GM12875 (cell line): ENCODE measurements at regions not wholly inside any gene's neighbourhood (a gene's known extent, or its start where the extent isn't known, plus 50 kb on each side); places are given as distances from the start of the nearest gene placed in this dataset.

Experiments
- H3K4me3 ChIP-seq: one replicate; pipeline ENCODE4 v1.5.1; 2011; ENCODE audit warnings: low read depth, low read length, control low read depth
- TF ChIP-seq, protein P1 (sequence below): IDR thresholded peaks from 2 replicates; pipeline ENCODE4 v1.5.1; 2011; ENCODE audit warnings: low read depth, mild to moderate bottlenecking, control low read depth, inconsistent platforms, low read length, moderate library complexity, borderline replicate concordance; ENCODE audit not compliant: insufficient read depth

GRCh38 chr5:15255576-15255975 is 244.4 kb upstream of the FBXL7 start:
- TF ChIP-seq, protein P1, sequence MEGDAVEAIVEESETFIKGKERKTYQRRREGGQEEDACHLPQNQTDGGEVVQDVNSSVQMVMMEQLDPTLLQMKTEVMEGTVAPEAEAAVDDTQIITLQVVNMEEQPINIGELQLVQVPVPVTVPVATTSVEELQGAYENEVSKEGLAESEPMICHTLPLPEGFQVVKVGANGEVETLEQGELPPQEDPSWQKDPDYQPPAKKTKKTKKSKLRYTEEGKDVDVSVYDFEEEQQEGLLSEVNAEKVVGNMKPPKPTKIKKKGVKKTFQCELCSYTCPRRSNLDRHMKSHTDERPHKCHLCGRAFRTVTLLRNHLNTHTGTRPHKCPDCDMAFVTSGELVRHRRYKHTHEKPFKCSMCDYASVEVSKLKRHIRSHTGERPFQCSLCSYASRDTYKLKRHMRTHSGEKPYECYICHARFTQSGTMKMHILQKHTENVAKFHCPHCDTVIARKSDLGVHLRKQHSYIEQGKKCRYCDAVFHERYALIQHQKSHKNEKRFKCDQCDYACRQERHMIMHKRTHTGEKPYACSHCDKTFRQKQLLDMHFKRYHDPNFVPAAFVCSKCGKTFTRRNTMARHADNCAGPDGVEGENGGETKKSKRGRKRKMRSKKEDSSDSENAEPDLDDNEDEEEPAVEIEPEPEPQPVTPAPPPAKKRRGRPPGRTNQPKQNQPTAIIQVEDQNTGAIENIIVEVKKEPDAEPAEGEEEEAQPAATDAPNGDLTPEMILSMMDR = no peak
- no peak overlapping the region for H3K4me3 ChIP-seq

GRCh38 chr5:15254607-15255006 is 245.4 kb upstream of the FBXL7 start:
- TF ChIP-seq, protein P1 = no peak
- no peak overlapping the region for H3K4me3 ChIP-seq

DNA sequence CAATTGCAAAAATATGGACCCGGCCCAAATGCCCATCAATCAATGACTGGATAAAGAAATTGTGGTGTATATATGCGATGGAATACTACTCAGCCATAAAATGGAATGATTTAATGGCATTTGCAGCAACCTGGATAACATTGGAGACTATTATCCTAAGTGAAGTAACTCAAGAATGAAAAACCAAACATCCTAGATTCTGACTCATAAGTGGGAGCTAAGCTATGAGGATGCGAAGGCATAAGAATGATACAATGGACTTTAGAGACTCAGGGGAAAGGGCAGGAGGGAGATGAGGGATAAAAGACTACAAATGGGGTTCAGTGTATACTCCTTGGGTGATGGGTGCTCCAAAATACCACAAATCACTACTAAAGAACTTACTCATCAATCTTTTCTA is 247.6 kb upstream of the FBXL7 start:
- H3K4me3 ChIP-seq = no peak overlapping the region
- TF ChIP-seq, protein P1 = no peak

DNA sequence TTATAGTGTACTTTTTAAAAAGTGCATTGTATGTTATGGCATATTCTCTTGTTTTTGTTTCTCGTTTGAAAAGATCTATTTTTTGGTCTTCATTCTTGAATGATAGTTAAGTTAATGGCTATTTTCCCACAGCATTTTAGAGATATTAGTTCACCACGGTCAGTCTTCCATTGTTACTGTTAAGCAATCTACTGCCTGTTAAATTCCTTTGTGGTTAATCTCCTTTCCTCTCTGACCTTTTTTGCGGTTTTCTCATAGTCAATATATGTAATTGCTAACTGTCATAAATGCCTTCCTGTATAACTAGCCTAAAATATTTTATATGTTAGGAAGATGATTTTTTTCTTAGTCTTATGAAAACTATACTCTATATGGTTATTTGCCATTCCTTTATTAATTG is 250.8 kb upstream of the FBXL7 start:
- no peak overlapping the region for H3K4me3 ChIP-seq
- TF ChIP-seq, protein P1 = no peak

DNA sequence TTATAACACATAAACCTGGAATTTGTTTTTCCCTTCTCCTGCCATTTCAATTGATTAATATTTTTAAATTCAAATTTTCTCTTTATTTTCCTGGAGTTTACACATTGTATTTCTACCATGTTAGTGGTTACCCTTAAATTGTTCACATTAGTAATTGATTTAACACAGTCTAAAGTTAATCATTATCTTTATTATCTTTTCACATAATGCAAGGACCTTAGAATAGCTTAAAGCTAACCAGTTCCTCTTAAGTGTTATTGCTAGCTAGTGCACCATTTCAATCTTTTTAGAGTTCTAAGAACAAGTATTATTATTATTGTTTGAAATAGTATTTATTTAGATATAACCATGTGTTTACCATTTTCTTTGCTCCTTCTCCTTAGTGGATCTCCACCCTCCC is 251.2 kb upstream of the FBXL7 start:
- H3K4me3 ChIP-seq = no peak overlapping the region
- TF ChIP-seq, protein P1 = no peak

DNA sequence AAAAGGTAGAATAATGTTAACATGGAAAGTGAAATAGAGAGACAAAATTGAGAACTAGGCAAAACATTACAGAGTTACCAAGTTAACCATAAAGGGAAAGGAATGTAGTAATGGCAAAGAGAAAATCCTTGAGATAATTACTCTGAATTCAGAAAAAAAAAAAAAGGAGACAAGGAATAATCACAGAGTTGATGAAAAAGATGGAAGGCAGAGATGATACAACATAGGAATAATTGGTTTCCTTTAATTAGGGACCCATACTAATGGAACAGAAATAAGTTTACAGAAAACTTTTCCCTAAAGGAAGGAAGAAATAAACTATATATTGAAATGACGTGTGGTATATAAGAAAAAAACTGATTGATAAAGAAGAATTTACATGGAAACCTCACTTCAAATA is 254.1 kb upstream of the FBXL7 start:
- TF ChIP-seq, protein P1 = no peak
- no peak overlapping the region for H3K4me3 ChIP-seq

- TF ChIP-seq, protein P1 = no peak
Measured at GRCh38 chr5:15243301-15244020, 256.5 kb upstream of the FBXL7 start.

More at GRCh38 chr5:15243301-15244020, 256.5 kb upstream of the FBXL7 start:
- no peak overlapping the region for H3K4me3 ChIP-seq
